LNCaP clone FGC (cell line): ENCODE measurements at regions not wholly inside any gene's neighbourhood (a gene's known extent, or its start where the extent isn't known, plus 50 kb on each side); places are given as distances from the start of the nearest gene placed in this dataset.

Source experiments
- DNase-seq: peaks from one replicate; pipeline ENCODE4 v3.0.0-alpha.2; 2011; ENCODE audit warnings: low read depth
- H3K4me3 ChIP-seq: 2 replicates; pipeline ENCODE4 v1.5.1; 2011; ENCODE audit warnings: mild to moderate bottlenecking, low read depth, low read length, control low read depth
- TF ChIP-seq, protein P1 (sequence below): IDR thresholded peaks from 2 replicates; pipeline ENCODE4 v1.5.1; 2012; ENCODE audit warnings: mild to moderate bottlenecking; ENCODE audit not compliant: control insufficient read depth, insufficient read depth; ENCODE audit errors: extremely low read depth

- TF ChIP-seq, protein P1, sequence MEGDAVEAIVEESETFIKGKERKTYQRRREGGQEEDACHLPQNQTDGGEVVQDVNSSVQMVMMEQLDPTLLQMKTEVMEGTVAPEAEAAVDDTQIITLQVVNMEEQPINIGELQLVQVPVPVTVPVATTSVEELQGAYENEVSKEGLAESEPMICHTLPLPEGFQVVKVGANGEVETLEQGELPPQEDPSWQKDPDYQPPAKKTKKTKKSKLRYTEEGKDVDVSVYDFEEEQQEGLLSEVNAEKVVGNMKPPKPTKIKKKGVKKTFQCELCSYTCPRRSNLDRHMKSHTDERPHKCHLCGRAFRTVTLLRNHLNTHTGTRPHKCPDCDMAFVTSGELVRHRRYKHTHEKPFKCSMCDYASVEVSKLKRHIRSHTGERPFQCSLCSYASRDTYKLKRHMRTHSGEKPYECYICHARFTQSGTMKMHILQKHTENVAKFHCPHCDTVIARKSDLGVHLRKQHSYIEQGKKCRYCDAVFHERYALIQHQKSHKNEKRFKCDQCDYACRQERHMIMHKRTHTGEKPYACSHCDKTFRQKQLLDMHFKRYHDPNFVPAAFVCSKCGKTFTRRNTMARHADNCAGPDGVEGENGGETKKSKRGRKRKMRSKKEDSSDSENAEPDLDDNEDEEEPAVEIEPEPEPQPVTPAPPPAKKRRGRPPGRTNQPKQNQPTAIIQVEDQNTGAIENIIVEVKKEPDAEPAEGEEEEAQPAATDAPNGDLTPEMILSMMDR, result no peak
- no peak overlapping the region for H3K4me3 ChIP-seq
- no peak for DNase-seq
Measured at GRCh38 chr3:86815880-86816279, 175.1 kb downstream of the VGLL3 start.

DNA sequence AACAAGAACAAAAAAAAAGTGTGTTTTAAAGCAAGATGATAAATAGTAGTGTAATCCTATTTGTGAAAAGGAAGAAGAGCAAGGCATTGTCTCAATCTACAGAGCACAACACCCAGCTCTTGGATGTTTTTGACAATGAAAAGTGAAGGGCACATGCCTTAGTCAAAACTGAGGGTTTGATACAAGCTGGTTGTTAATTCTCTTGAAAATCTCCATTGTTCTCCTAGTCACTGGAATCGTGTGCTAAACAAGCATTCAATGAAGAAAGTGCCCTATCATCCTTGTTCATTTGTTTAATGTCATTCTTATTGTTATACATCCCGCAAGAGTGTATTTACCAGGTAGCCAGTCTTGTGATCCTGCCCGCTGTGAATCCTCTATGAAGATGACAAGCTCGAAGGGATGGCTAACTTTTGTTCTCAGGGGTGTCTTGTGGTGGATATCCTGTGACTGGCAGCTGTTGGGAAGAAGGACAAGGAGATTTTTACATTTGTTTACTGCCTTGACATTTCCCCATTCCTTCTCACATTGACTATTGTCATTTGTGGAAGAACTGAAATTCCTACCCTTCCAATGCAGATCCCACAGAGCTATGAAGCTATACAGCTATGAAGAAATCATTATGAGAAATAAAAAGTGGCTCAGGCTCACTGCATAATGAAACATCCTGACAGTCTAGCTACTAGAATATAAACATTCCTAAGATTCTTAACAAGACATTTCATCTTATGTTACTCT lies 175.9 kb downstream of the VGLL3 start:
- no peak overlapping the region for H3K4me3 ChIP-seq
- TF ChIP-seq, protein P1, result no peak
- no peak for DNase-seq

GRCh38 chr3:86814321-86814720 lies 176.6 kb downstream of the VGLL3 start:
- TF ChIP-seq, protein P1, result no peak
- no peak overlapping the region for H3K4me3 ChIP-seq
- DNase-seq, result no peak

- no peak for DNase-seq
- no peak overlapping the region for H3K4me3 ChIP-seq
- TF ChIP-seq, protein P1, result no peak
Measured at GRCh38 chr3:86801921-86802320, 189.0 kb downstream of the VGLL3 start.

GRCh38 chr3:86801066-86801465 lies 189.9 kb downstream of the VGLL3 start:
- H3K4me3 ChIP-seq, result no peak overlapping the region
- DNase-seq, result no peak
- TF ChIP-seq, protein P1, result no peak

GRCh38 chr3:86800116-86800515 lies 190.8 kb downstream of the VGLL3 start:
- no peak for DNase-seq
- H3K4me3 ChIP-seq, result no peak overlapping the region
- TF ChIP-seq, protein P1, result no peak

DNA sequence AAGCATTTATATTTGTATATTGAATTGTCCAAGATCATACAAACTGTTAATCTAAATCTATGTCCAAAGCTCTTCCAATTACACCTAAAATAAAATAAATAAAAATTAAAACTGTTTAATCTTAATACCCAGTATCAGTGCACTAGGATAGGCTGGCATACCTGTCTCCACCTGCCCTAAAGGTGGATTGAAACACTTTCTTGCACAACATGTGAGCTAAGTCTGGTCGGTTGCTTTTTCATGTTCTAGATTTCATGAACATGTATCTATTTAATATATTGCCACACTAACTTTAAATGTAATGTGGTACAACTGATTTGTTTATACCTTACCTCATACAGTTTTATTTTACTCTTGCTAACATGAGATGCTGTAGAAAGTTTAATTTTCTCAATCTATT lies 193.0 kb downstream of the VGLL3 start:
- DNase-seq, result no peak
- H3K4me3 ChIP-seq, result no peak overlapping the region
- TF ChIP-seq, protein P1, result no peak
